ENCODE measurements at regions not wholly inside any gene's neighbourhood (a gene's known extent, or its start where the extent isn't known, plus 50 kb on each side); places are given as distances from the start of the nearest gene placed in this dataset.

DNA sequence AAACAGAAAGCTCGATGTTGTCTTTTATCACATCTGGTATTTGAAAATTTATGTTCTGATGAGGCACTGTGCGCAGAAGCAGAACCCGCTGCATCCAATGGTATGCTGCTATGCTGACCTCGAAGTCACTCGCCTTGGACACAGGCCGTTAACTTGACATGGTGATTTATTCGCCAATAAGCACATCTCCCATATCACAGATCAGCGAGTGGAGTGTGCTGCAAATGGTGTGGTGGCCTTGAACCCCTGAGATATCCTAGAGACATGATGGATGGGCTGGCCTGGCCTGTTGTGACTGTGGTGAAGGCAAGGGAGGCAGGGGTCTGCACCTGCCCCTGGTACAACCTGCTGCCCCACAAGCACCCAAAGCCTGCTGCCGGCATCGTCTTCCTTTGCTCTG, 175.4 kb upstream of the FRG1 start:
- no peak overlapping the region for H3K4me3 Mint-ChIP-seq
- no peaks in the 10 kb centered on the region for H3K27me3 Mint-ChIP-seq (ENCODE audit: low read depth)
- H3K27ac Mint-ChIP-seq: no peak overlapping the region
- TF ChIP-seq, protein P1, sequence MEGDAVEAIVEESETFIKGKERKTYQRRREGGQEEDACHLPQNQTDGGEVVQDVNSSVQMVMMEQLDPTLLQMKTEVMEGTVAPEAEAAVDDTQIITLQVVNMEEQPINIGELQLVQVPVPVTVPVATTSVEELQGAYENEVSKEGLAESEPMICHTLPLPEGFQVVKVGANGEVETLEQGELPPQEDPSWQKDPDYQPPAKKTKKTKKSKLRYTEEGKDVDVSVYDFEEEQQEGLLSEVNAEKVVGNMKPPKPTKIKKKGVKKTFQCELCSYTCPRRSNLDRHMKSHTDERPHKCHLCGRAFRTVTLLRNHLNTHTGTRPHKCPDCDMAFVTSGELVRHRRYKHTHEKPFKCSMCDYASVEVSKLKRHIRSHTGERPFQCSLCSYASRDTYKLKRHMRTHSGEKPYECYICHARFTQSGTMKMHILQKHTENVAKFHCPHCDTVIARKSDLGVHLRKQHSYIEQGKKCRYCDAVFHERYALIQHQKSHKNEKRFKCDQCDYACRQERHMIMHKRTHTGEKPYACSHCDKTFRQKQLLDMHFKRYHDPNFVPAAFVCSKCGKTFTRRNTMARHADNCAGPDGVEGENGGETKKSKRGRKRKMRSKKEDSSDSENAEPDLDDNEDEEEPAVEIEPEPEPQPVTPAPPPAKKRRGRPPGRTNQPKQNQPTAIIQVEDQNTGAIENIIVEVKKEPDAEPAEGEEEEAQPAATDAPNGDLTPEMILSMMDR (IDR thresholded peaks at IDR 0.05; ENCODE audit: unreplicated experiment): no peak
- H3K36me3 Mint-ChIP-seq: peaks cover 2% of the 10 kb centered on the region
- no peak for DNase-seq (ENCODE audit: low spot score in 2 of 2, unreplicated experiment in 2 of 2)
- peaks cover 45% of the 10 kb centered on the region for H3K9me3 Mint-ChIP-seq
- no peaks in the 10 kb centered on the region for H3K4me1 Mint-ChIP-seq

DNA sequence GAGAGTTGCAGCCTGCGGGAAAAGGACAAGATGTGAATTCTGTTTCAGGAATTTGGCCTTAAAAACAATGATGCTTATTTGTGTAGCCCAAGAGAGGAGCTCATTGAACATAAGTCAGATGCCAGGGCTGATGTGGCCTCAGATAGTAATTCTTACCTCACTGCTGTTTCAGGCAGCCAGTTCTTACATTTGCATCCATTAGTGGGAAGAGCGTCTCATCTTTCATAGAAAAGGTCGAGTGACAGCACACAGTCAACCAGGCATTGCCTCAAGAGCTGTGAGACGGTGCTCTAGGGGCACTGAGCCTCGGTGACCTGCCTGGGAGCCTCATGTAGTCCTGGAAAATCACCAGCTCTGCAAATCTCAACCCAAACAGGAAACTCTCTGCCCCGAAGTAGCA, 174.9 kb upstream of the FRG1 start:
- TF ChIP-seq, protein P1 (IDR thresholded peaks at IDR 0.05; ENCODE audit: unreplicated experiment): no peak
- H3K9me3 Mint-ChIP-seq: peaks cover 47% of the 10 kb centered on the region
- no peaks in the 10 kb centered on the region for H3K4me1 Mint-ChIP-seq

DNA sequence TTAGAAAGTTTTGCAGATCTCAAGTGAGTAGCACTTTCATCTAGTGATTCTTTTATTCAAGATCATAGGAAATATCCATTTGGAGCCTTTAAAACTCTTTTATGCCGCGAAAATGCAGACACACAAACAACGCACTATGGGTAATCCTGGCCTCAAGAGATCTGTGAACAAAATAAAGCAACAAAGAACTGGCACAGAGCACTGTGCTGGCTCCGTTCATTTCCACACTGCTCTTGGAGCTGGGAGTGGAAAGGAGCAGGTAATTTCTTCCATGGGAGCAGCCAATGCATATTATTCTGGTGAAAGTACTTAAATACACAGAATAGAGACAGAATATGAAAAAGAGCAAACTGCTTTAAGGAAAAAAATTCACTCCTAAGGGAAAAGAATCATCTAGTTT, 172.7 kb upstream of the FRG1 start:
- Mint-ChIP-seq H3K36me3 (no peaks in the 10 kb centered on the region), H3K27ac (no peak overlapping the region), H3K9me3 (peaks cover 62% of the 10 kb centered on the region), H3K4me3 (no peak overlapping the region), H3K4me1 (no peaks in the 10 kb centered on the region), H3K27me3 (ENCODE audit: low read depth) (no peaks in the 10 kb centered on the region)
- TF ChIP-seq, protein P1 (IDR thresholded peaks at IDR 0.05; ENCODE audit: unreplicated experiment): no peak
- no peak for DNase-seq (ENCODE audit: low spot score in 2 of 2, unreplicated experiment in 2 of 2)

More for the DNA sequence above, 174.9 kb upstream of the FRG1 start:
- no peak for DNase-seq (ENCODE audit: low spot score in 2 of 2, unreplicated experiment in 2 of 2)
- Mint-ChIP-seq H3K36me3 (peaks cover 2% of the 10 kb centered on the region), H3K27ac (no peak overlapping the region), H3K27me3 (ENCODE audit: low read depth) (no peaks in the 10 kb centered on the region), H3K4me3 (no peak overlapping the region)

DNA sequence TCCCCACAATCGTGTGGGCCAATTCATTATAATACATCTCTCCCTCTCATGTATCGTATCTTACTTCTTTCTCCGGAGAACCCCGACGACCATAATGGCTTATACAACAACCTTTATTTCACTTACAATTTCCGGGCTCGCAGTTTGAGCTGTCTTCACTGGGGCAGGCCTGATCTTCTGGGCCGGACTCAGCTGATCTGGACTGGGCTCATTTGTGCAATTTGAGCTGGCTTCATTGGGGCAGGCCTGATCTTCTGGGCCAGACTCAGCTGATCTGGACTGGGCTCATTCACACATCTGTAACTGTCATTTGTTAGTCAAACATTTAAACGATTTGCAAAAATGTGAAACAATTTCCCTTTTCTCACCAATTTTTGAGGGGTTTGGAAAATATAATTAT, 171.5 kb upstream of the FRG1 start:
- Mint-ChIP-seq H3K27me3 (ENCODE audit: low read depth) (no peaks in the 10 kb centered on the region), H3K4me3 (no peak overlapping the region), H3K4me1 (no peaks in the 10 kb centered on the region), H3K27ac (no peak overlapping the region), H3K36me3 (no peaks in the 10 kb centered on the region), H3K9me3 (peaks cover 58% of the 10 kb centered on the region)
- TF ChIP-seq, protein P1 (IDR thresholded peaks at IDR 0.05; ENCODE audit: unreplicated experiment): no peak
- no peak for DNase-seq (ENCODE audit: low spot score in 2 of 2, unreplicated experiment in 2 of 2)

DNA sequence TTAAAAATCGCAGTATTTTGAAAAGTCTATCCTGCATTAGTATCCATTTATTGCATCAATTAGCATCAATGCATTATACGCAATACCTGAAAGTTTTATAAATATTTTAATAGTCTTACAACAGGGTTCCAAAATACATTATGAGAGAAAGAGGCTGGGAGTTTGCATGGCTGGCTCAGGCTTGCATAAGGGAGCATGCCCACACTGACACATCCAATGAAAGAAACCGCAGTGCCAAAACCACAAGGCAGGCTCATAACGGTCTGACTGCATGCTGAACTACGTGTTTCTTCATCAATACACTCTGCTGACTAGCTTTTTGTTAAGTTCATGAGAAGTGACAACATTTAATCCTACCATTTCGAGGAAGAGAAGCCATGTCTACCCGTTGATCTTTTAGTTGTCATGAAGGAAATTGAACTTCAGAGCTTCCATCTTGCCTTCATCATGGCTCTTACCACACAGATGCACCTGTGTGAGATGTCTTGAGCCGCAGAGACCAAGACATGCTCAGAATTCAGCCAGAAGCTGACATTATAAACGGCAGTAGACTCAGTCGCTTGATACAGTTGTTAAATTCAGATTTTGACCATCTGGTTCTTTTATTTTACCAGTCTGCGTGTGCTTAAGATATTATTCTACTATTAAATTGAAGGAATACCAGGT, 168.8 kb upstream of the FRG1 start:
- Mint-ChIP-seq H3K27me3 (ENCODE audit: low read depth) (no peaks in the 10 kb centered on the region), H3K27ac (no peak overlapping the region), H3K4me3 (no peak overlapping the region), H3K4me1 (no peaks in the 10 kb centered on the region), H3K36me3 (no peaks in the 10 kb centered on the region), H3K9me3 (peaks cover 67% of the 10 kb centered on the region)
- TF ChIP-seq, protein P1 (IDR thresholded peaks at IDR 0.05; ENCODE audit: unreplicated experiment): no peak
- no peak for DNase-seq (ENCODE audit: low spot score in 2 of 2, unreplicated experiment in 2 of 2)

DNA sequence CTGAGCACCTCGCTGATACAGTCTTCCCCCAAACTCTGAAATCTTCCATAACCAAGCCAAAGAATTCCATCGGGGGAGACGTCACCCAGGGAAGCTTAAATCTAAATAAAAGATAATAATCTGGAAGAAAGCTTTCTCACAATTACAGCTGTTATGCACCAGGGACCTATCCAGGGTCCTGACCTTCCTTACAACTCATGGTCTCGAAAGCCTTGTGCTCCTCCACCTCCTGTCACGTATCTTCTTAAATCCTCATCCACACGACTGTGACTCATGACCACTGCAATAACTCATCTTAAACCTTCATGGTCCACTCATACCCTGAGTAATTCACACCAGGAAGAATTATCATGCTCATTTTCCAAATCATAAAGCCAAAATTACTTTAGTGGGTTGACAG, 166.8 kb upstream of the FRG1 start:
- H3K9me3 Mint-ChIP-seq: peaks cover 63% of the 10 kb centered on the region
- TF ChIP-seq, protein P1 (IDR thresholded peaks at IDR 0.05; ENCODE audit: unreplicated experiment): no peak
- H3K4me3 Mint-ChIP-seq: no peak overlapping the region
- H3K36me3 Mint-ChIP-seq: no peaks in the 10 kb centered on the region
- no peaks in the 10 kb centered on the region for H3K4me1 Mint-ChIP-seq
- DNase-seq (ENCODE audit: low spot score in 2 of 2, unreplicated experiment in 2 of 2): no peak
- no peak overlapping the region for H3K27ac Mint-ChIP-seq
- no peaks in the 10 kb centered on the region for H3K27me3 Mint-ChIP-seq (ENCODE audit: low read depth)
